GM19043 (cell line): ENCODE measurements at regions not wholly inside any gene's neighbourhood (a gene's known extent, or its start where the extent isn't known, plus 50 kb on each side); places are given as distances from the start of the nearest gene placed in this dataset.

Experiments
- ATAC-seq: cut with Tn5 transposase; IDR thresholded peaks from one replicate; pipeline ENCODE4 v1.9.1; 2021; ENCODE audit warnings: low read depth; ENCODE audit not compliant: unreplicated experiment

- no peak for ATAC-seq
These were observed 55.9 kb downstream of the ZBTB18 start for GRCh38 chr1:244106837-244107493.

- ATAC-seq = no peak
These were observed 59.9 kb downstream of the ZBTB18 start for GRCh38 chr1:244111027-244111426.

- ATAC-seq = no peak
These were observed 61.0 kb downstream of the ZBTB18 start for GRCh38 chr1:244112041-244112440.

- ATAC-seq = no peak
These were observed 61.6 kb downstream of the ZBTB18 start for GRCh38 chr1:244112636-244113035.

GRCh38 chr1:244113532-244114320 is 62.6 kb downstream of the ZBTB18 start:
- no peak for ATAC-seq

GRCh38 chr1:244114892-244115291 is 63.8 kb downstream of the ZBTB18 start:
- no peak for ATAC-seq

- no peak for ATAC-seq
These were observed 65.9 kb downstream of the ZBTB18 start for GRCh38 chr1:244116946-244117345.

GRCh38 chr1:244118109-244118761 is 67.2 kb downstream of the ZBTB18 start:
- no peak for ATAC-seq

GRCh38 chr1:244128591-244129383 is 77.7 kb downstream of the ZBTB18 start:
- ATAC-seq = no peak

GRCh38 chr1:244137276-244137675 is 86.2 kb downstream of the ZBTB18 start:
- no peak for ATAC-seq

- ATAC-seq = no peak
These were observed 86.6 kb downstream of the ZBTB18 start for GRCh38 chr1:244137725-244138124.

- no peak for ATAC-seq
These were observed 87.3 kb downstream of the ZBTB18 start for GRCh38 chr1:244138399-244138798.

- ATAC-seq = no peak
These were observed 88.6 kb downstream of the ZBTB18 start for GRCh38 chr1:244139655-244140054.

- ATAC-seq = no peak
These were observed 89.3 kb downstream of the ZBTB18 start for GRCh38 chr1:244140420-244140819.

- no peak for ATAC-seq
These were observed 93.0 kb downstream of the ZBTB18 start for GRCh38 chr1:244144053-244144452.

- ATAC-seq = no peak
These were observed 99.0 kb downstream of the ZBTB18 start for GRCh38 chr1:244150071-244150470.

- ATAC-seq = no peak
These were observed 99.6 kb downstream of the ZBTB18 start for GRCh38 chr1:244150665-244151064.

GRCh38 chr1:244151537-244151936 is 100.5 kb downstream of the ZBTB18 start:
- no peak for ATAC-seq

GRCh38 chr1:244154508-244154871 is 103.4 kb downstream of the ZBTB18 start:
- no peak for ATAC-seq

- no peak for ATAC-seq
These were observed 103.9 kb downstream of the ZBTB18 start for GRCh38 chr1:244154872-244155531.
